H1 (cell line): ENCODE measurements at regions not wholly inside any gene's neighbourhood (a gene's known extent, or its start where the extent isn't known, plus 50 kb on each side); places are given as distances from the start of the nearest gene placed in this dataset.

Source experiments
- CTCF ChIP-seq, 3 experiments: IDR thresholded peaks; 1 replicate in 2 of 3; 2 replicates in 1 of 3; pipeline versions ENCODE4 v1.5.1 to v1.6.1; 2011; ENCODE audit warnings: low read length in 3 of 3, mild to moderate bottlenecking in 3 of 3, inconsistent platforms in 2 of 3, low read depth in 1 of 3, moderate library complexity in 1 of 3; ENCODE audit not compliant: insufficient read depth in 1 of 3; ENCODE audit errors: control extremely low read depth in 1 of 3
- GABPA ChIP-seq: IDR thresholded peaks from 2 replicates; pipeline ENCODE4 v1.6.1; 2011; ENCODE audit warnings: mild to moderate bottlenecking, low read length, moderate library complexity, borderline replicate concordance; ENCODE audit not compliant: insufficient read depth
- SRF ChIP-seq: IDR thresholded peaks from 2 replicates; pipeline ENCODE4 v1.6.1; 2011; ENCODE audit warnings: mild to moderate bottlenecking, low read depth, low read length, moderate library complexity
- ZNF274 ChIP-seq: IDR thresholded peaks from 2 replicates; pipeline ENCODE4 v1.7.0; 2012; ENCODE audit warnings: low read length, borderline replicate concordance; ENCODE audit errors: extremely low read depth

- TF ChIP-seq GABPA = no peak
- TF ChIP-seq CTCF (IDR thresholded peaks at IDR 0.05; ENCODE audit: control extremely low read depth in 1 of 3, insufficient read depth in 1 of 3, low read depth in 1 of 3, low read length in 3 of 3) = no peak
- TF ChIP-seq ZNF274 = no peak
- no peak for TF ChIP-seq SRF
Measured at GRCh38 chr6:166040292-166040691, 127.4 kb downstream of the TBXT start.
